MM.1S (cell line): ENCODE measurements at regions not wholly inside any gene's neighbourhood (a gene's known extent, or its start where the extent isn't known, plus 50 kb on each side); places are given as distances from the start of the nearest gene placed in this dataset.

Experiments
- CTCF ChIP-seq: fragments of 300-600 bp; sonication (generic); IDR thresholded peaks from 2 replicates; pipeline ENCODE4 v1.5.1; 2016; ENCODE audit warnings: antibody characterized with exemption, low read length, mixed read lengths
- EZH2 ChIP-seq: fragments of 300-600 bp; sonication (generic); optimal IDR thresholded peaks from 2 replicates; pipeline ENCODE3; 2017; ENCODE audit warnings: low read depth, mild to moderate bottlenecking, antibody characterized with exemption, low read length, mixed read lengths
- EZH2phosphoT487 ChIP-seq: fragments of 300-600 bp; sonication (generic); IDR thresholded peaks from 2 replicates; pipeline ENCODE4 v1.6.1; 2018; ENCODE audit warnings: antibody characterized with exemption, low read length

GRCh38 chrX:101999644-102000539 lies 68.1 kb upstream of the ZMAT1 start:
- TF ChIP-seq CTCF (no peak), EZH2phosphoT487 (no peak), EZH2 (no peak)
